DOHH2 (cell line): ENCODE measurements at regions not wholly inside any gene's neighbourhood (a gene's known extent, or its start where the extent isn't known, plus 50 kb on each side); places are given as distances from the start of the nearest gene placed in this dataset.
"Not testable (repeated sequence)": the region's sequence is repeated elsewhere in the genome, so short reads cannot be mapped to it uniquely, and the experiment has no call there.

ENCODE experiments used
- H3F3A ChIP-seq: fragments of 200-600 bp; sonication (generic), shearing (Covaris generic); 2 replicates; pipeline ENCODE4 v1.6.0; 2016; ENCODE audit warnings: antibody characterized with exemption, mild to moderate bottlenecking; ENCODE audit not compliant: control insufficient read depth, insufficient read depth
- H3K27ac ChIP-seq: fragments of 200-600 bp; sonication (generic); 2 replicates; pipeline ENCODE4 v1.5.1; 2014; ENCODE audit warnings: low read depth, mild to moderate bottlenecking, low read length, moderate library complexity
- H3K27me3 ChIP-seq: fragments of 200-600 bp; sonication (generic); 2 replicates; pipeline ENCODE4 v1.6.1; 2014; ENCODE audit warnings: mild to moderate bottlenecking, low read length, mixed read lengths; ENCODE audit not compliant: control insufficient read depth
- H3K36me3 ChIP-seq: fragments of 200-600 bp; sonication (generic); 2 replicates; pipeline ENCODE4 v1.6.1; 2014; ENCODE audit warnings: mild to moderate bottlenecking, low read length, moderate library complexity, mixed read lengths; ENCODE audit not compliant: control insufficient read depth
- H3K4me1 ChIP-seq: fragments of 200-600 bp; sonication (generic); 2 replicates; pipeline ENCODE4 v1.6.1; 2014; ENCODE audit warnings: mild to moderate bottlenecking, low read length, mixed read lengths; ENCODE audit not compliant: control insufficient read depth
- H3K4me2 ChIP-seq: fragments of 200-600 bp; sonication (generic); 2 replicates; pipeline ENCODE4 v1.6.0; 2014; ENCODE audit warnings: mild to moderate bottlenecking, low read length, moderate library complexity
- H3K4me3 ChIP-seq: fragments of 200-600 bp; sonication (generic); 2 replicates; pipeline ENCODE4 v1.5.1; 2014; ENCODE audit warnings: mild to moderate bottlenecking, low read length, mixed read lengths
- H3K79me2 ChIP-seq: fragments of 200-600 bp; sonication (generic); 2 replicates; pipeline ENCODE4 v1.6.1; 2014; ENCODE audit warnings: mild to moderate bottlenecking, low read length, mixed read lengths; ENCODE audit not compliant: control insufficient read depth
- H3K9me2 ChIP-seq: fragments of 200-600 bp; sonication (generic); replicated peaks from 2 replicates; pipeline ENCODE4 v1.6.1; 2014; ENCODE audit warnings: mild to moderate bottlenecking, low read length, mixed read lengths; ENCODE audit not compliant: control insufficient read depth
- H3K9me3 ChIP-seq: fragments of 200-600 bp; sonication (generic); 2 replicates; pipeline ENCODE4 v1.6.1; 2014; ENCODE audit warnings: antibody characterized with exemption, low read length, mixed read lengths; ENCODE audit not compliant: control insufficient read depth, insufficient read depth
- H4K20me1 ChIP-seq: fragments of 200-600 bp; sonication (generic); 2 replicates; pipeline ENCODE4 v1.6.0; 2014; ENCODE audit warnings: low read depth, mild to moderate bottlenecking, antibody characterized with exemption, low read length, moderate library complexity; ENCODE audit not compliant: control insufficient read depth, insufficient read depth
- CTCF ChIP-seq: fragments of 200-600 bp; sonication (generic); IDR thresholded peaks from one replicate; pipeline ENCODE4 v1.5.1; 2014; ENCODE audit warnings: antibody characterized with exemption, mild to moderate bottlenecking, low read depth, low read length; ENCODE audit not compliant: poor library complexity, severe bottlenecking
- EZH2phosphoT487 ChIP-seq: fragments of 200-600 bp; sonication (generic); IDR thresholded peaks from 2 replicates; pipeline ENCODE4 v1.6.1; 2017; ENCODE audit warnings: borderline replicate concordance, mild to moderate bottlenecking, antibody characterized with exemption, low read length, moderate library complexity, mixed read lengths

- Histone ChIP-seq H4K20me1 (no peaks in the 10 kb centered on the region), H3K27me3 (no peaks in the 10 kb centered on the region), H3K4me3 (no peak overlapping the region), H3K4me1 (peaks cover 8% of the 10 kb centered on the region), H3F3A (no peaks in the 10 kb centered on the region), H3K9me3 (no peaks in the 10 kb centered on the region), H3K36me3 (no peaks in the 10 kb centered on the region), H3K4me2 (no peak overlapping the region), H3K79me2 (no peaks in the 10 kb centered on the region), H3K9me2 (no peaks in the 10 kb centered on the region), H3K27ac (no peak overlapping the region)
- TF ChIP-seq CTCF, result no peak
- no peak for TF ChIP-seq EZH2phosphoT487
Measured at GRCh38 chr18:25494888-25495287, 142.9 kb upstream of the ZNF521 start.

- Histone ChIP-seq H3F3A (no peaks in the 10 kb centered on the region), H3K27ac (no peak overlapping the region), H3K36me3 (no peaks in the 10 kb centered on the region), H4K20me1 (no peaks in the 10 kb centered on the region), H3K4me3 (no peak overlapping the region), H3K4me1 (peaks cover 8% of the 10 kb centered on the region), H3K9me3 (no peaks in the 10 kb centered on the region), H3K27me3 (no peaks in the 10 kb centered on the region), H3K9me2 (no peaks in the 10 kb centered on the region), H3K79me2 (no peaks in the 10 kb centered on the region), H3K4me2 (no peak overlapping the region)
- TF ChIP-seq EZH2phosphoT487, result no peak
- TF ChIP-seq CTCF, result no peak
Measured at GRCh38 chr18:25493401-25493800, 141.4 kb upstream of the ZNF521 start.

GRCh38 chr18:25490316-25490715 lies 138.3 kb upstream of the ZNF521 start:
- no peaks in the 10 kb centered on the region for H3K79me2 ChIP-seq
- H3K4me1 ChIP-seq, result no peaks in the 10 kb centered on the region
- H3K27ac ChIP-seq, result no peak overlapping the region
- H4K20me1 ChIP-seq, result no peaks in the 10 kb centered on the region
- H3F3A ChIP-seq, result no peaks in the 10 kb centered on the region
- no peaks in the 10 kb centered on the region for H3K36me3 ChIP-seq
- no peak overlapping the region for H3K4me3 ChIP-seq
- no peak overlapping the region for H3K4me2 ChIP-seq
- no peaks in the 10 kb centered on the region for H3K9me2 ChIP-seq
- no peaks in the 10 kb centered on the region for H3K9me3 ChIP-seq
- no peaks in the 10 kb centered on the region for H3K27me3 ChIP-seq
- TF ChIP-seq EZH2phosphoT487 (no peak), CTCF (no peak)

GRCh38 chr18:25473008-25473407 lies 121.0 kb upstream of the ZNF521 start:
- H3K4me1 ChIP-seq, result no peaks in the 10 kb centered on the region
- TF ChIP-seq CTCF (no peak), EZH2phosphoT487 (no peak)
- H3K27me3 ChIP-seq, result no peaks in the 10 kb centered on the region
- no peak overlapping the region for H3K4me3 ChIP-seq
- H3K36me3 ChIP-seq, result no peaks in the 10 kb centered on the region
- no peaks in the 10 kb centered on the region for H3K9me2 ChIP-seq
- no peaks in the 10 kb centered on the region for H4K20me1 ChIP-seq
- H3K9me3 ChIP-seq, result no peaks in the 10 kb centered on the region
- H3K4me2 ChIP-seq, result no peak overlapping the region
- no peaks in the 10 kb centered on the region for H3K79me2 ChIP-seq
- H3K27ac ChIP-seq, result no peak overlapping the region
- no peaks in the 10 kb centered on the region for H3F3A ChIP-seq

- not testable (repeated sequence) for H3F3A ChIP-seq, H3K9me2 ChIP-seq, H3K4me3 ChIP-seq, H3K79me2 ChIP-seq, H3K36me3 ChIP-seq, H3K4me1 ChIP-seq, H3K27ac ChIP-seq, H3K9me3 ChIP-seq, H4K20me1 ChIP-seq, H3K4me2 ChIP-seq, H3K27me3 ChIP-seq
Measured at GRCh38 chr18:25470756-25471524, 119.0 kb upstream of the ZNF521 start.
